CD4-positive, alpha-beta T cell treated with Interleukin-2 at 100 ng/mL for 4 hours (primary cell): ENCODE measurements at regions not wholly inside any gene's neighbourhood (a gene's known extent, or its start where the extent isn't known, plus 50 kb on each side); places are given as distances from the start of the nearest gene placed in this dataset.

Experiments
- DNase-seq: peaks from one replicate; pipeline ENCODE4 v3.0.0-alpha.2; 2020; ENCODE audit warnings: low spot score

DNA sequence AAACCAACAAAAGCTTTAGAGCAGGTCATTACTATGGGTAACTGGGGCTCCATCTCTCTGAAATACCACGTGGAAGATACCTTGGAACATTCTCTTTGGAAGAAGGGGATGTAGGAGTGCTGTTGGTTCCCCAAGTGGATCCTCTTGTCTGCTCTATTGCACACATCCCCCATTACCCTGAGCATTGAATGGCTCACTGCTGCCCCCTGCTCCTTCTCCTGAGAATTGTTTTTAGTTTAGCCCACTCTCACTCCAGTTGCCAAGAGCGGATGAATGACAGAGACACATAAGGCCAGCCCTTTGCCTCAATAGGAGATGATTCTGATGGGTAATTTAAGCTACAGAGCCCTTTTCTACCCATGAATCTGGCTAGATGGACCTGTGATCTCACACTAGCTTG, 135.6 kb upstream of the SUCLG2 start:
- DNase-seq = peak; percentile 70

DNA sequence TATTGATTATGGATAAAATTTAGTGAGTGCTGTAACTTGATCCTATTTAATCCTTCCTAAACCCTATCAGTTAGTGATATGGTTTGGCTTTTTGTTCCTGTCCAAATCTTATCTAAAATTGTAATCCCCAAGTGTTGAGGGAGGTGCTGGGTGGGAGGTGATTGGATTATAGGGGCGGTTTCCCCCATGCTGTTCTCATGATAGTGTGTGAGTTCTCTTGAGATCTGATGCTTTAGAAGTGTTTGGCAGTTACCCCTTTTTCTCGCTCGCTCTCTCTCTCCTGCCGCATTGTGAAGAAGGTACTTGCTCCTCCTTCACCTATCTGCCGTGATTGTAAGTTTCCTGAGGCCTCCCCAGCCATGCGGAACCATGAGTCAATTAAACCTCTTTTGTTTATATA, 134.0 kb upstream of the SUCLG2 start:
- no peak for DNase-seq

DNA sequence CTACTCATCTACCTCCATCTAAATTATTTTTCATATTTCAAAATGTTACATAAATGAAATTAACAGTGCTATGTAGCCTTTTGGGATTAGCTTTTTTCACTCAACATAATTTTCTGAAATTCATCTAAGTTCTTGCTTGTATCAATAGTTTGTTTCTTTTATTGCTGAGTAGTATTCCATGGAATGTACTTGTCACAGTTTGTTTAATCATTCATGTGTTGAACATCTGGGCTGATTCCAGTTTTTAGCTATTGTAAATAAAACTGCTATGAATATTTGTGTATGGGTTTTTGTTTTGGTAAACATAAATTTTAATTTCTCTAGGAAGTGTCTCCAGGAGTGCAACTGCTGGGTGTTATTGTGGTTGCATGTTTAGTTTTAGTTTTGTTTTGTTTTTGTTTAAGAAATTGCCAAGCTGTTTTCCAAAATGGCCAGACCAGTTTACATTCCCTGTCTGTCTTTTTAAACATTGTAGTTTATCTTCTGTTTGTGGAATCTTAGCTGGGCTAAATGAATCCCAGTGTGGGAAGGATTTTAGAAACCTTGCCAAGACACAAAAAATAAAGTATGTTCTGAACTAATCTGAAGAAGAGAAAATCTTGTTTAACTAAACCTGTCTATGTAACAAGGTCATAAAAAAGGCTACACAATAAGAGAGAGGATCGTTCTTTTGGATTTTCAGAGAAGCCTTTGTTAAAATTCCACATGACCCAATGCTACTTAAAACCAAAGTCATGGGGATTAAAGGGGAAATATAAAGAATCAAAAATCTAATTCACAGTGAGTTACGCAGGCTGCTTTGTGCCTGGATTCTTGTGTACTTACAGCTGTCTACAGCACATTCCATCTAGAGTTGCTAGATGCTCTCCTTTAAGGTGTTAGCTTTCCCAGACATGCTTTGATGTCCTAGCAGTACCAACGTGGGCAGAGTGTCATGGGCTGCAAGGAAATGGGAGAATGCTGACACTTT, 129.2 kb upstream of the SUCLG2 start:
- DNase-seq = no peak

DNA sequence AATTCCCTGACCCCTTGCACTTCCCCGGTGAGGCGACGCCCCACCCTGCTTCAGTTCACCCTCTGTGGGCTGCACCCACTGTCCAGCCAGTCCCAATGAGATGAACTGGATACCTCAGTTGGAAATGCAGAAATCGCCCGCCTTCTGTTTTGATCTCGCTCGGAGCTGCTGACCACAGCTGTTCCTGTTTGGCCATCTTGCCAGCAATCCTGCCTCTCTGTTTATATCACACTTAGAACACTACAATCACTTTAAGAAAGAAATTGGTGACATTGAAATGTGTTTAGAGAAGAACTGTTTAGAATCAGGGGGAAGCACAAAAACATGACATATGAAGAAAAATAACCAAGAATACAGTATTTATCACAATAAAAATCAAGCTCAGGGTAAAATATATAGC, 127.5 kb upstream of the SUCLG2 start:
- no peak for DNase-seq

DNA sequence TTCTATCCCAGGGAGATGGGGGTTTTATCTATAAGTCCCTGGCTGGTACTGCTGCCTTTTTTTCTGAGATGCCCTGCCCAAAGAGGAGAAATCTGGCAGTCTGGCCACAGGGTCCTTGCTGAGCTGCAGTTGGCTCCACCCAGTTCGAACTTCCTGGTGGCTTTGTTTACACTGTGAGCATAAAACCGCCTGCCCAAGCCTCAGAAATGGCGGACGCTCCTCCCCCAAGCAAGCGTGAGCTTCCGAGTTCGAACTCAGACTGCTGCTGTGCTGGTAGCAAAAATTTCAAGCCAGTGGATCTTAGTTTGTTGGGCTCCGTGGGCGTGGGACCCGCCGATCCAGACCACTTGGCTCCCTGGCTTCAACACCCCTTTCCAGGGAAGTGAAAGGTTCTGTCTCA, 126.8 kb upstream of the SUCLG2 start:
- DNase-seq = no peak

DNA sequence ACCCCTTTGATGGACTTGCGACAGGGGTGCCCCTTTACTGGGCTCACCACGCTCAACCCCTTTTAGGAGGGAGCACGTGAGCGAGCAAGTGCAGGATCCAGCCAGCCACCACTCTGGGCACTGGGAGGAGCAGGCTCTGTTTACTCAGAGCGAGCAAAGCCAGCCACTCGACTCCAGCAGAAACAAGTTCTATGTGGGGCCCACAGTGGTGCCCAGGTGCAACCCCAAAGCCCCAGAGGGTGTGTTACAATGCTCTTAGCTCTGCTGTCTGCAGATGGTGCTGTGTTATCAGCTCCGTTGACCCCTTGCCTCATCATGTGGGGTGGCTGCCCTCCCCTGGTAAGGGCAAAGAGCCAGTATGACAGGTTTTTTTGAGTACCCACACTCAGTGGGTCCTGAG, 120.3 kb upstream of the SUCLG2 start:
- no peak for DNase-seq

DNA sequence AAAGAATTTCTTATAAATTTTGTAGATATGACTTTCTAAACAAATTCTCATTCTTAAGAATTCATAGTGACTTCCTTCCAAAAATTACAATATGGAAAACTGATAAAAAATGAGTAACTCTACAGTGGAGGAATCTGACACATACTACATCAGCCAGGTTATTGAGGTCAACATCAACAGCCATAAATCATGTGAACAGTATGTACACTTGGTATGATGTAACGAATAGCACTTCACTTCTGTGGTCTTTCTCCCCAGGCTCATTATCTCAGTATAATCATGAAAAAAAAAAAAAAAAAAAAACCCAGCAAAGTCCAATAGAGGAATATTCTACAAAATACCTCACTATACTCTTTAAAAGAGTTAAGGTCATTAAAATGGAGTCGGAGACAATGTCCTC, 111.2 kb upstream of the SUCLG2 start:
- DNase-seq = no peak

DNA sequence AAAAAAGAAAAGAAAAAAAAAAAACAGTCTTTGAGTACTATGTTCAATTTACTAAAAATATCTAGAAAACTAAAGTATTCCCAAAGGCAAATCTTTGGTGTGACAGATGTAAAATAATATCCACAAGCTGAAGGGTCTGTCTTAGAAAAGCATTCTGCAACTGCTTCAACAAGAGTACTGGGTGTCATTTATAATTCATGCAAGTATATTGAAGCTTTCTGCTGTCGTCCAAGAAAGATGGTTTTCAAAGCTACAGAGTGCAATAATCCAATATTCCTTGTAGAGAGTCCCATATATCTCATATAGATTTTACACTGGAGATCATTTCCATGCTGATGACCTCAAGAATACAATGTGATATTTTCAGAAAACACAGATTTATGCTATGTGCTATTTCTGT, 90.9 kb upstream of the SUCLG2 start:
- no peak for DNase-seq

DNA sequence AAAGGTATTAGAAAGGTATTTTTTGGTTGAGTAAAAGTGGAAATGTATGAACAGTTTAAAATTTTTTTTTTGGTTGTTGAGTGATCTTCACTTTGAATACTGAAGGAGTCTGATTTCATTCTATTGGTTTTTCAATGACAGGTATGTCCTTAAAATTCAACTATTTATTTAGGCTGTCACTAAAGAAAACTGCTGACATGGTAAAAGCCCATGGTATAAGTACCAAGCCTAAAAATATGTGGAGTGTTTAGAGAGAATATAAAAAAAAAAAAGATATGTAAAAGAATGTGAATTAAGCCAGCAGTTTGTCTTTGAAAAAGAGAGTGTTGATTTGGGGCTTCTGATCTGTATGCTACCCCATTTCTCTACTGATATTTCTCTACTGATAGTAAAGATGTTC, 90.3 kb upstream of the SUCLG2 start:
- no peak for DNase-seq

DNA sequence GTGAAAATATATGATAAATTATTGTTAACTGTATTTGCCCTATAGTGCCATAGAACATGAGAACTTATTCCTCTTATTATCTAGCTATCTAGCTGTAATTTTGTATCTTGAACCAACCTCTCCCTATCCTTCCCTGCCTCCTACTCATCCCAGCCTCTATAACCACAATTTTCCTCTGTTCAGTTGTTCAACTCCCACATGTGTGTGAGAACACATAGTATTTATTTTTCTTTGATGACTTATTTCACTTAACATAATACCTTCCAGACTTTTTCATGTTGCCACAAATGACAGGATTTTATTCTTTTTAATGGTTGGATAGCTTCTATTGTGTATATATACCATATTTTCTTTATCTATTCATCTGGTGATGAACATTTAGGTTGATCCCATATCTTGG, 85.4 kb upstream of the SUCLG2 start:
- no peak for DNase-seq

DNA sequence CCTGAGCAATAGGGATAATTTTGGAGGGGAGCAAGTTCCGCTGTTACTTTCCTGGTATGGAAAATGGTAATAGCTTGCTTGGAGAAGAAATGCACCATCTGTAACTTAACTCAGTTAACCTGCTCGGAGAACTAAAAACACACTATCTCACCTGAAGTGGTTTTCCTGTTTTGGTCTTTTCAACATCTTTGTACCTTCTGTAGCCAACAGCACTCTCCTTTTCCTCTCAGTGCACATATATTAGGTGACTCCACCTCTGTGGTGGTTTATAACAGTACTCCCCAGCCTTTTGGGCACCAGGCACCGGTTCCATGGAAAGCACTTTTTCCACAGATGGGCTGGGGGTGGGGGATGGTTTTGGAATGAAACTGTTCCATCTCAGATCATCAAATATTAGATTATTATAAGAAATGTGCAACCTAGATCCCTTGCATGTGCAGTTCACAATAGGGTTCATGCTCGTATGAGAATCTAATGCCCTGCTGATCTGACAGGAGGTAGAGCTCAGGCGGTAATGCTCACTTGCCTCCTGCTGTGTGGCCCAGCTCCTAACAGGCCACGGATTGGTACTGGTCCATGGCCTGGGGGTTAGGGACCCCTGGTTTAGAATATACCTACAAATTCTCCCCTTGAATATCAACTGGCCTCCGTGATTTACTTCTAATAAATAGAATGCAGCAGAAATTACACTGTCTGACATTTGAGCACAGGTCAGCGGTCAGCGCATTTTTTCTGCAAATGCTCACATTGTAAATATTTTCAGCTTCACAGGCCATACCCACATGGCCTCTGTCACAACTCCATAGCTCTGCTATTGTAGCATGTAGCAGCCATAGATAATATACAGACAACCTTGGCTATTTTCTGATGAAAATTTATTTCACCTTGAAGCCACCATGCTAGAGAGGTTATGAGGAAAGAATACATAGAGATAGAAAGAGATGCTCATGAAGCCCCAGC, 83.8 kb upstream of the SUCLG2 start:
- peak; percentile 6 for DNase-seq

DNA sequence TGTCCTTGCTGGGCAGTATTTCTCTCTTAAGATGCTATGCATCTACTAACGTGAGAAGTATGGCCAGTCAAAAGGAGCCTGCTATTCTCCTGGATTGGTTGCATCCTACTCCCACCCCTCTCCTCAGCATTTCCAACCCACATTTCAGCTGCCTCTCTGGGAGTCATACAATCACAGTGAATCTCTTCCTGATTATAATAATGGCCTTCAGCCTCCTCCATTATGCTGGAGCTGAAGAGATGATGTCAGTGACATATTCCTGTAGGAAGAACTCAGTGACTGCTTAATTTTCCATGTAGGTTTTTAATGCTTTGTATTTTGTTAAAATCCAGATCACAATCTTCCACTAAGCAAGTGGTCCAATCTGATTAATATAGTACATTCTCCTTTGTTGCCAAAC, 82.7 kb upstream of the SUCLG2 start:
- DNase-seq = no peak

DNA sequence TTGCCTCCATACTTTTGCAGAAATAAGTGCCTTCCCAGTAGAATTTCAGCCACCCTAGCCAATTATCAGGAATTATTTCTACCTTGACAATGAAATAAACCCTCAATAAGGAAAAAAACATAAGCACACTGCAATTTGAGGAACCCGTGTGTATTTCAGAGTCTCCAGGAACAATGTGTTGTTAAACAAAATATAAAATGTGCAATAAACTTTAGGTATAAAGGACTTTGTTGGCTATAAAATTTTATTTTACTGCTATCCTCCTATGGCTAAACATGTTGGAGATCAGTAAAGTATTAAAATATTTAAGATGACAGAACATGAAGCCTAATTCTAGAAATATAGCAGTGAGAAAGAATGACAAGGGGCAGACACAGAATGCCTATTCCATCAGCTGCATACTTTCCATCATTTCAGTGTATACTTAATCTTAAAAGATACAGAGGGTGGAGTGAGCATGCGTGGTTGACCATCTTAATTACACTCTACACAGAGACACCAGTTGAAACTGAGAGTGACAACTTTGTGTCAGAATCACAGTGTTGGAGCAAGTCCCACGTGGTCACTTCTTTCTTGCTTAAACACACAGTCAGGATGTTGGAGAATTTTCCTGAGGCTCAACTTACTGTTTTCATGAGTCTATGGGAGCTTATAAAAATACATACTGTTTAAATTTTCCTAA, 79.0 kb upstream of the SUCLG2 start:
- no peak for DNase-seq

DNA sequence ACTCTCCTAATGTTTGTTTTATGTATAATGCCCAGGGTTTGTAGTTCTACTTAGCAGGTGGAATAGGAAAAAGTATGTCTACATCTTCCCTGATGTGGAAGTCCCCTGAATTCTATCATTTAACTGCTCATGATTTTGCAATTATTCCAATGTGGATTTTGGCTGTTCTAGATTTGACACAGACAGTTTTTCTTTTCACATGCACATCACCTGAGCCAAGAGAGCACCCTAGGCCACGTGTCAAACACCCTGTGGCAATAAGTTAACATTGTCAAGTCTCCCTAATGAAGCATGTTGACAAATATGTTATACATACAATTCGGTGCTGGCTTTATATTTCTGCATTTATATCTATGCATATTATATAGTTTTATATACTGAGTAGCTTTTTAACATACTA, 70.0 kb upstream of the SUCLG2 start:
- no peak for DNase-seq

DNA sequence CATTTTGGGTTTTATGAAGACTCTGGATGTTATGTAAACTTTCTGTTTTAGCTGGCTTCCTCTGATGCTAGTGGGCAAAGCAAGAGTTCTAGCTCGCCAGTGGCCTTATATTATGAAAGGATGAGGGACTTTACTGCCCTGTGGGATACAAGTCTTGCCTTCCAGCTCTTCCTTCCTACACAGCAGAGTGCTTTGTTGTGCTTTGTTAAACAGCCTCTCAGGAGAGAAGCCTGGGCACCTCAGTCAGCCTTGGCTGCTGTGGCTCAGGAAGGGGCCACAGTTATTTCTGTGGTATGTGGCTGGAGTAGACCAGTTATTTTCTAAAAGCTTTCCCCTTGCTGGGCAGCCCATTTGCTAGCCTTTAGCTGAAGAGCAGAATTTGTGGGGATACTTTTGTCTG, 69.5 kb upstream of the SUCLG2 start:
- no peak for DNase-seq

DNA sequence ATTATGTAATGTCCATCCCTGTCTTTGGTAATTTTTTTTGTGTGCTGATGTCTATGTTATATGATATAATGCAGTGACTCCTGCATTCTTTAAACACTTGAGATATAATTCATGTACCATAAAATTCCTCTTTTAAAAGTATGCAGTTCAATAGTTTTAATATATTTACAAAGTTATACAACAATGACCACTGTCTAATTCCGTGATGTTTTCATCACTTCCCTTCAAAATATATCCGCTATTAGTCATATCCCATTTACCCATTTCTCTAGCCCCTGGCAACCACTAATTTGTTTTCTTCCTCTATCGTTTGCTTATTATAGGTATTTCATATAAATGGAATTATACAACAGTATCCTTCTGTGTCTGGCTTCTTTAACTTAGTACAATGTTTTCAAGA, 64.9 kb upstream of the SUCLG2 start:
- no peak for DNase-seq

DNA sequence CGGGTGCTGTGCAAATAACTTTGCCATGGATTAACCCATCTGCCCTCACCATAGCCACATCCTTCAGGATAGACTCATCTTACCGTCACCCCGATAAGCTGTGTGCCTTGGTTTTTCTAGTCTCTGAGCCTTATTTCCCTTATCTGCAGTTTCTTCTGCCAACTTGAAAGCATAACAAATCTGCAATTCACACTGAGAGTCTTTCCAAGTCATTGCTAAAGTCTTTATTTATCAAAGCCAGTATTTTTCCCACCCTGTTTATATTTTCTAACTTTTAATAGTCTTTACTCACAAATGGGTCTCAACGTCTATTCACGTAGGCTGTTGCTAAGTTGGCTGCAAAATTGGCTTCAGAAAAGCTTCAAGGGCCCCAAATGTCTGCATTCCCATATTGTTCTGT, 61.6 kb upstream of the SUCLG2 start:
- DNase-seq = no peak

DNA sequence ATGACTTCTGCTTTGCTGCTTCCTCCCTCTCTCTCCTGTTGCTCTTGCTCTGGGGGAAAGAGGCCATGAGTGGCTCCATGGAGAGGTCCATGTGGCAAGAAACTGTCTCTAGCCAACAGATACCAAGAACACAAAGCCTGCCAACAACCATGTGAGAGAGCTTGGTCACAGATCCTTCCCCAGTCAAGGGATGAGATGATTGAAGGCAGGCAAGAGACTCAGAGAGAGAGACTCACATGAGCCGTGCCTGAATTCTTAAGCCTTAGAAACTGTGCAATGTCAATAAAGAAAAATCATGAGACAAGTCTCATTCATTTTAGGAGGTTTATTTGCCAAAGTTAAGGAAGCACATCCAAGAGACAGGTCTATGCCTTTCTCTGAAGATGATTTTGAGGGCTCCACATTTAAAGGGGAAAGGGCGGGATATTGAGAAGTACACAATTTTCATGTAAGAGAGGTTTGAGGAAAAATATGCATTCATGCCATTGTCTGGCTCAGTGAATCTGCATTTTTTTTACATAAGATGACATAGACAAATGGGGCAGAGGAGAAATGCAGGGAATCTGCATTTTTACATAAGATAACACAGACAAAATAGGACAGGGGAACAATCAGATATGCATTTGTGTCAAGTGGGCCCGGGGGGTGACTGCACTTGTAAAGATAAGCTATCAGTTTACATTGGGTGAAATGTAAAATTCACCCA, 59.5 kb upstream of the SUCLG2 start:
- no peak for DNase-seq

DNA sequence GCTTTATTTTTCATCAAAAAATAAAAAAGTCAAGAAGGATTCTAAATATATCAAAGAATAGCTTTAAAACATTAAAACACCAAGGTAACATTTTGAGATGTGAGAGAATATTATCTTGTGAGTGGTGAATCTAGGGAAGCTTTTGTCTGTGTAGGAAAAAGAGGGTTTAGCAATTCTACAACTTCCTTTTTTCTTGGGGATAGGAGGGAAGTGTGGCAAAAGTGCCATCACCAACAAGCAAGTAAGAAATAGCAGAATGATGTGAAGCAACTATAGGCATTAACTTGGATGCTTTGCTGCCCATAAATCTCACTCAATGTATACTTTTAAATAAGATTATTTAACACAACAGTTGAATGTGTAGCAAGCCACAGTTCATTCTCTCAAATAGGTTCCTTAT, 57.8 kb upstream of the SUCLG2 start:
- DNase-seq = no peak

DNA sequence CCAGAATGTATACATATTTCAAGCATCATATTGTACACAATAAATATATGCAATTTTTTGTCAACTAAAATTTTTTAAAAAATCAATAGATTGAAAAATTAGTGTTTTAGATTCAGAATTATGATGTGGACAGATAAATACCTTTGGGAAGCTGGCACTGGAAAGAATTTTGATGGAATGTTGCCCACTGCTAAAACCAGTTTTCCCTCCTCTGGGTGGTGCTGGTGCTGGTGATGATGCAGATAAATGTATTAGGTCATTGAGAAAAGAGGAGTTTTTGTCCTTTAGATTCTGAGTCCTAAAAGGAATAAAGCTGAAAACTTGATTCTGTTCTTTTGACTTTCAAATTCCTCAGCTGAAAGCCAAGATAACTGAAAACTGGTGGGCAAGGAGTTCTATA, 56.0 kb upstream of the SUCLG2 start:
- no peak for DNase-seq

DNA sequence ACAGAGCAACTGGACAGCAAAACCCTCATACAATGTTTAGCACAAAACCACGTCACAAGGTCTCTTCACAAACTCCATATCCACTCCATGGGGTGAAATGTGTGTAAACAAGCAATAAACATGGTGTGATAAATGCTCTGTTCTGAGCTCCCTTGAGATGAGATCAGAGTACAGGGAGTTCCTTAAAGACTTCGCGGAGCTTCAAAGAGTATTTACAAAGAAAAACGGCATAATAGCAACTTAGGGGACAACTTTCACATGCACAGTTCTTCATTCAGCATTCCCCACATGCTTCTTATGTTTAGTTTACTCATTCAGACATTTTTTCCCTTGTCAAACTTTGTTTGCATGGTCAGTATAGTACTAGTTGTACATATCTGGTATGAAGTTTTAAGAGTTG, 52.5 kb upstream of the SUCLG2 start:
- no peak for DNase-seq

DNA sequence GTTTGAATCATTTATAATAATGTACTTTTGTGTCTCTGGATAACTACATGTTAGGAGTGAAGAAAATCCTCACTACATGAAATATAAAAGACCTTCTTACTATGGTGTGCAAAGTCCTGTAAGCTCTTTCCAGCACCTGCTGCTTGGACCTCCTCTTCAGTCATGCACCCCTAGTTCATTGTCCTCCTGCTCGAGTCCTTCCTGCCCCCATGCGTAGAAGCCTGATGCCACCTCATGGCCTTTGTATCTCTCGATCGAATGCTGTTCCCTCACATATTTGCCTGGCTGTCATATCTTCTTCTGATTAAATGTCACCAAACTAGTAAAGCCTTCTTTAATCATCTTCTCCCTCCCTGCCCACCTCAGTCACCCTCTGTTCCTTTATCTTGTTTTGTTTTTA, 49.9 kb upstream of the SUCLG2 start:
- peak; percentile 6 for DNase-seq
